GM21447 (cell line): ENCODE measurements at regions not wholly inside any gene's neighbourhood (a gene's known extent, or its start where the extent isn't known, plus 50 kb on each side); places are given as distances from the start of the nearest gene placed in this dataset.

ENCODE experiments used
- ATAC-seq: cut with Tn5 transposase; IDR thresholded peaks from one replicate; pipeline ENCODE4 v1.9.1; 2021; ENCODE audit not compliant: unreplicated experiment

GRCh38 chr5:61683926-61684325 is 351.9 kb downstream of the ZSWIM6 start:
- no peak for ATAC-seq

GRCh38 chr5:61686491-61687257 is 354.6 kb downstream of the ZSWIM6 start:
- ATAC-seq = no peak

GRCh38 chr5:61687371-61687770 is 355.3 kb downstream of the ZSWIM6 start:
- no peak for ATAC-seq

DNA sequence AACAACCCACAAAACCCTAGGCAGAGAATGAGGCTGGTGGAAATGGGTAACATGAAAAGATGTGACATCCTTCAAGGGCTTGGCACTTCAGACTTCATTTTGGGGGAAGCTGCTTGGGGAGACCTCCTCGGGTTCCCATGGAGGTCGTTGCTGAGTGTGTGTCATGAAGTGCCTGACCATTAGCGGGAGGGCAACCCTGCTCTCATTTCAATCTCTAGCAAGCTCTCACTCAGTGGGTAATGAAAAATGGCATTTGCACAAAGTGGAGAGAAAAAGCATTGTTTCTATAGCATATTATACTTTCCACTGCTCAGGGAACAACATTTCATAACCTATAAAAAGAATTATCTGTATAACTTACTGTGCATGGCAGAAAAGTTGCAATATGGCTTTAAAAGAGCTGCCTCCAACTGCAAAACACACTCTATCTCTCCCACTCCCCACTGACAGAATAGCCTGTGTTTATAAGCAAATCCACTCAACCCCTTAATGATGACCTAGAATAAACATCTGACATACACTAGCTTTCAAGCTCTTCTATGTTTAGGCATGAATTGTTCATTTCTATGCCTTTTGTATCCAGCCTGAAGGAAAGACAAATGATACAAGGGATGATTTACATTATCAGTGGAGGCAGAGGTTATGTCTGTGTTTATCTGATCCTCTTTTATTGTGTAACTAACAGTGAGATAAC is 357.2 kb downstream of the ZSWIM6 start:
- no peak for ATAC-seq

- no peak for ATAC-seq
These were observed 365.9 kb downstream of the ZSWIM6 start for GRCh38 chr5:61697809-61698558.

DNA sequence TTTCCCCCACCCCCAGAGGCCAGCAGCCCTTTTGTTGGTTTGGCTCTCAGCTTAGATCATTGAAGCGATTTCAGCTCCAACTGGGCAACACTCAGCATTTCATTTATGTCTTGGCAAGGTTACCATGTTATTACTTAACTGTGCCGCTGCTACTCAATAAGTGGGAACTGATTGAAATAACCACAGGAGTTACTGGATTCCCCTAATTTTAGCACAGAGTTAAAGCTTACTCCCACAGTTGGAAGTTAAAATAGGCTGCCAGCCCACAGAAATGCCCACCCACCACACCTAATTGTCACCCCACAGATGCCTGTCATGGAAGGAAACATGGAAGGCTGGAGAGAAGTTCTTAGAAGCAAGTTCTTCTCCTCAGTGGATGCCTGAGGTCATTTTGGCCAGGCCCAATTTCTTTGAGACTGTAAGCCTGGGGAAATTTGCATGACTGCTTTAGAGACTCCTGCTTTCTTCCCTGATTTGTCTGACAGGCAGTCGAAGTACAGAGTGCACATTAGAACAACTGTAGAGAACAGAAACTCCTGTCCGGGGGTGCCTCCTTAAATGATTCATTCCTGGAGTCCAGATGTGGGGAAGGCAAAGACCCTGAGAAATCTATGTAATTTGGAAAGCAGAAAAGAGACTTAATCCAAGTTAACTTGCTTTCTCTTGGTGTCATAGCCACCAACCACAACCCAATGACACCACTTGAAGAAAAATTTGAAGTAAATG is 370.0 kb downstream of the ZSWIM6 start:
- ATAC-seq = peak; percentile 74

- peak; percentile 16 for ATAC-seq
These were observed 370.7 kb downstream of the ZSWIM6 start for GRCh38 chr5:61702784-61703183.

- ATAC-seq = peak; percentile 51
These were observed 372.2 kb downstream of the ZSWIM6 start for GRCh38 chr5:61704289-61704688.

DNA sequence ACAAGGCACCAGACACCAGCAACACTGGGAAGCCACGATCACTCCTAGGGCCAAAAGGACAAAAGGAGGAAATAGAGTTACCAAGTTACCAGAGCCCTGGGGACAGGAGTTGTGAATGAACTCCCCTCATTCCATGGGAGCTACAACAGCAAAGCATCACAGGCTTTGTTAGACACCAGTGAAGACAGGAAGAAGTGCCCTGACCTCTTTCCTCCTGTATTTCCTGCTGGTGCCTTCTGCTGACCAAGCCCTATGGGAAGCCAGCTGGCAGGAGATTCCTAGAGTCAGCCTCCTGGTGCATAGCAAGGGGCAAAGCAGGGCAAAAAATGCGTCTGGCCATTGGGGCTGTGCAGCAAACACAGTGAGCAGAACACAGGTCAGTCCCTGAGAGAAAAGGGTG is 374.7 kb downstream of the ZSWIM6 start:
- no peak for ATAC-seq

GRCh38 chr5:61719124-61719523 is 387.1 kb downstream of the ZSWIM6 start:
- no peak for ATAC-seq

- no peak for ATAC-seq
These were observed 388.8 kb downstream of the ZSWIM6 start for GRCh38 chr5:61720829-61721228.

GRCh38 chr5:61724102-61724501 is 392.0 kb downstream of the ZSWIM6 start:
- no peak for ATAC-seq

- ATAC-seq = no peak
These were observed 396.2 kb downstream of the ZSWIM6 start for GRCh38 chr5:61728287-61728686.

DNA sequence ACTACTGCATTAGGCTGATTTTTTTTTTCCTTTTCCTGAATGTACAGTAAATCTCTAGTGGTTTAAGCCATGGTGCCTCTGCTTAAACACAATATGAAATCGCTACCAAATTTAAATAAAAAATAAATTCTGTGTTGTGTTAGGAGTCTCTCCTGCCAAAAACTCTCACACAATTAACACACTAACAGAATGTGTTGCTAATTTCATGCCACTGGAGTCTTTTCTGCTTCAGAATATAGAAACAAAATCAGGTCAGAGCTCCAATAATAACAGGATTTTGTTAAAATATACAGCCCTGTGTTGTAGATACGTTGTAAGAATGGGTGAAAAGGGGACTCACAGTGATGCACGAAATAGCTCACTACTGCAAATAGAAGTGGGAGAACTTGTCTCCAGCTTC is 398.8 kb downstream of the ZSWIM6 start:
- ATAC-seq = no peak

- no peak for ATAC-seq
These were observed 399.3 kb downstream of the ZSWIM6 start for GRCh38 chr5:61731267-61731945.

DNA sequence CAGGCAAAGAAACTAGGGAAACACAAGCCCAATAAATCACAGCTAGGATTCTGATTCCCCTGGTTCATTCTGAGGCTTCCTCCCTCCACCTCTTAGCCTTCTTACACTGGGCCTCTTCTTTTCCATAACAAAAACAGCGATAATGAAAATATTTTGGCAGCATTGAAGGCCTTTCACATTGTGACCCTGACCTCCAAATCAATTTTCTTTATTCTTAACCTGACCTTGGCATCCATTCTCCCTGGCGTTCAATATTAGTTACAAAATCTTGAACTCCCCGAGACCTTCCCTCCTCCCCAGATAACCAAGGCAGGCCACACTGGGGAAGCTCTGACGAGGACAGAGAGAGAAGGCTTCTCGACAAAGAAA is 399.9 kb downstream of the ZSWIM6 start:
- no peak for ATAC-seq

- ATAC-seq = no peak
These were observed 400.3 kb downstream of the ZSWIM6 start for GRCh38 chr5:61732369-61732768.

DNA sequence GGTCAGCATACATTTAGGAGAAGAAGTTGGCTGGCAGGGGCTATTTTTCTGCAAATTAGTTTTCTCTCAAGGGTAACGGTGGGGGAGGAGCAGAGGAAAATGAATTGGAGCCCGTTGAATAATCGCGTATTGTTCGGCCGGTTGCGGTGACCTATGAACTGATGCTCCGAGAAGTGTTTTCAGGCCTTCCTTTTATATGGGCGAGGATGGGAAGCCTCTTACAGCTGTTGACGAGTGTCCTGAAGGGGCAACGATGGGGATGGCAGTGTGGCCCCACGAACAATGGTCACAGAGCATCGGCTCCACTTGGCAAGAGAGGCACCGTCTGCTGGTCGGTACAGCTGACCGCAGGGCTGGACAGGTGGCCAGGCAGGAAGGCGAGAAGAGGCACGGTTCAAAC is 400.7 kb downstream of the ZSWIM6 start:
- ATAC-seq = no peak

DNA sequence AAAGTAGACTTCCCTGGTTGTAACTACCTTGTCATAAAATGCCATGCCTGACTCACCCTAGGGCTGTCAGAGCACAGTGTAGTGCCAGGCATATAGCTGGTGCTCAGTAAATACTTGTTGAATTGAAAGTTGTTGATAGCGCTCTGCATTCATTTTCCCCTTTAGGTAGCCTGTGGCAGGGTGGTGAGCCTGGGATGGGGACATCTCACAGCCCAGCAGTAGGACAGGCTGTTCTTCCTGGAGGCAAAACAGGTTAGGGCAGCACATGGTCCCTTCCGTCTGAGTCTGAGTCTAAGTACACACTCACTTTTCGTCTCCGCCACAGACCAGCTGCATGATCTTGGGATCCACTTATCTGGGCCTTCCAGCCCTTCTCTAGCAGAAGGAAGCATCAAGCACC is 401.9 kb downstream of the ZSWIM6 start:
- no peak for ATAC-seq

GRCh38 chr5:61734966-61735365 is 402.9 kb downstream of the ZSWIM6 start:
- ATAC-seq = no peak

GRCh38 chr5:61735531-61735930 is 403.5 kb downstream of the ZSWIM6 start:
- no peak for ATAC-seq
